WTC11 (cell line): ENCODE measurements at regions not wholly inside any gene's neighbourhood (a gene's known extent, or its start where the extent isn't known, plus 50 kb on each side); places are given as distances from the start of the nearest gene placed in this dataset.

Experiments used
- ATAC-seq: fragments of 200-7000 bp; cut with Tn5 transposase; 2 replicates; pipeline ENCODE4 v1.10.0; 2021; ENCODE audit warnings: mild to moderate bottlenecking, moderate library complexity
- CTCF ChIA-PET: fragments of 300-600 bp; sonication (Branson Sonifier 250); formaldehyde crosslinking; loops from one replicate; lab custom pipeline; 2021; ENCODE audit warnings: antibody characterized with exemption; lab: Charles Lee
- POLR2A ChIA-PET: fragments of 350-600 bp; sonication (Branson Sonifier 250); formaldehyde crosslinking; loops from one replicate; lab custom pipeline; 2021; ENCODE audit warnings: antibody characterized with exemption; lab: Charles Lee
- DNase-seq: peaks from one replicate; pipeline ENCODE4 v3.0.0; 2021; ENCODE audit warnings: low spot score
- H3K27ac Mint-ChIP-seq: 2 replicates; pipeline ENCODE4 v1.8.0; 2021; ENCODE audit warnings: mixed read lengths
- H3K27me3 Mint-ChIP-seq: 2 replicates; pipeline ENCODE4 v1.8.0; 2021; ENCODE audit warnings: low read depth, mild to moderate bottlenecking, moderate library complexity, mixed read lengths
- H3K36me3 Mint-ChIP-seq: 2 replicates; pipeline ENCODE4 v1.8.0; 2021; ENCODE audit warnings: mixed read lengths
- H3K4me1 Mint-ChIP-seq: 2 replicates; pipeline ENCODE4 v1.8.0; 2022; ENCODE audit warnings: mixed read lengths
- H3K4me3 Mint-ChIP-seq: 2 replicates; pipeline ENCODE4 v1.8.0; 2021; ENCODE audit warnings: mild to moderate bottlenecking, moderate library complexity, mixed read lengths
- H3K9me3 Mint-ChIP-seq: 2 replicates; pipeline ENCODE4 v1.8.0; 2021; ENCODE audit warnings: mixed read lengths
- IRF2 ChIP-seq: sonication (generic); formaldehyde crosslinking; IDR thresholded peaks from 2 replicates; pipeline ENCODE4 v1.8.0; 2022; ENCODE audit warnings: low read depth, missing genetic modification reagents, borderline replicate concordance
- NFATC4 ChIP-seq: fragments of 250-450 bp; sonication (Bioruptor Pico); IDR thresholded peaks from 2 replicates; pipeline ENCODE4 v1.9.0; 2021; ENCODE audit warnings: mild to moderate bottlenecking
- OVOL2 ChIP-seq: fragments of 250-450 bp; sonication (Bioruptor Pico); IDR thresholded peaks from 2 replicates; pipeline ENCODE4 v1.9.0; 2021; ENCODE audit warnings: mild to moderate bottlenecking, borderline replicate concordance
- RELA ChIP-seq: sonication (generic); formaldehyde crosslinking; IDR thresholded peaks from 2 replicates; pipeline ENCODE4 v1.8.1; 2022; ENCODE audit warnings: missing genetic modification reagents, mild to moderate bottlenecking, borderline replicate concordance
- SMAD3 ChIP-seq: sonication (generic); formaldehyde crosslinking; IDR thresholded peaks from 2 replicates; pipeline ENCODE4 v1.8.0; 2022; ENCODE audit warnings: missing genetic modification reagents, mild to moderate bottlenecking, borderline replicate concordance
- SMAD4 ChIP-seq: sonication (generic); formaldehyde crosslinking; IDR thresholded peaks from 2 replicates; pipeline ENCODE4 v1.8.0; 2022; ENCODE audit warnings: mild to moderate bottlenecking, missing genetic modification reagents
- TEAD4 ChIP-seq: sonication (generic); formaldehyde crosslinking; IDR thresholded peaks from 2 replicates; pipeline ENCODE4 v1.8.0; 2022; ENCODE audit warnings: mild to moderate bottlenecking, missing genetic modification reagents
- ZNF423 ChIP-seq: fragments of 250-450 bp; sonication (Bioruptor Pico); IDR thresholded peaks from 2 replicates; pipeline ENCODE4 v2.1.2; 2022; ENCODE audit warnings: mild to moderate bottlenecking, moderate library complexity
- TF ChIP-seq, protein P1 (sequence below): sonication (generic); formaldehyde crosslinking; IDR thresholded peaks from 2 replicates; pipeline ENCODE4 v1.8.0; 2022; ENCODE audit warnings: mild to moderate bottlenecking, missing genetic modification reagents
- TF ChIP-seq, protein P2 (sequence below): sonication (generic); formaldehyde crosslinking; IDR thresholded peaks from 2 replicates; pipeline ENCODE4 v1.8.0; 2022; ENCODE audit warnings: mild to moderate bottlenecking, missing genetic modification reagents
- TF ChIP-seq, protein P3 (sequence below): fragments of 250-450 bp; sonication (Bioruptor Pico); conservative IDR thresholded peaks from 2 replicates; pipeline ENCODE4 v1.9.0; 2021; ENCODE audit warnings: mild to moderate bottlenecking
- TF ChIP-seq, protein P4 (sequence below): sonication (generic); formaldehyde crosslinking; conservative IDR thresholded peaks from 2 replicates; pipeline ENCODE4 v1.8.1; 2022; ENCODE audit warnings: mild to moderate bottlenecking, missing genetic modification reagents
- TF ChIP-seq, protein P5 (sequence below): sonication (generic); formaldehyde crosslinking; IDR thresholded peaks from 2 replicates; pipeline ENCODE4 v1.8.1; 2023; ENCODE audit warnings: mild to moderate bottlenecking, moderate library complexity, missing genetic modification reagents
- TF ChIP-seq, protein P6 (sequence below): fragments of 200-600 bp; IDR thresholded peaks from 2 replicates; pipeline ENCODE4 v1.8.0; 2022; ENCODE audit warnings: antibody characterized with exemption
- TF ChIP-seq, protein P7 (sequence below): sonication (generic); formaldehyde crosslinking; IDR thresholded peaks from 2 replicates; pipeline ENCODE4 v1.8.1; 2023; ENCODE audit warnings: mild to moderate bottlenecking, missing genetic modification reagents, moderate library complexity
- TF ChIP-seq, protein P8 (sequence below): sonication (generic); formaldehyde crosslinking; IDR thresholded peaks from 2 replicates; pipeline ENCODE4 v1.8.1; 2023; ENCODE audit warnings: mild to moderate bottlenecking, missing genetic modification reagents

DNA sequence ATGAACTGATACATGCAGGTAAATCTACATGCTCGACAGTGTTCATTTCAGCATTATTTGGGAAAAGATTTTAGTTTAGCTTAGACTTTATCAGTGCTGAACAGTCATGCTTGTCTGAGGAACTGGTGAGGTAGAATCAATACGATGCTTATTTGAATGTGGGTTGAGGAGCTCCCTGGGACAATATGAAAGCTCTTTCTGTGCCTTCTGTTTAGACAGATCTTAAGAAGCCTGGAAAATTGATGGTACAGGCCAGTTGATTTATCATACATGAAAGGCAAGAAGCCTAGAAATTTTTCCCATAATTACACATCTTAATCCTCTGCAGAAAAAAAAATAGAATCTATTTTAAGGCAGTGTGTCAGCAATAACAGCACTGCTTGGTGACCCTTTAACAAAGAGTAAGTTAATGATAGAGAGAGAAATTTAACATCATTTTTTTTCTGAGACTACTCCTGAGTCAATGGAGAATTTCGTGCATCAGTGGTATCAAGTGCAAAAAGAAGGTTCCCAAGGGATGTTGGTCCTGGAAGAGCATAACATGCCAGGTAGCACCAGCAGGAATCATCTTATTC lies 252.2 kb upstream of the CDH20 start (continued):
- TF ChIP-seq, protein P1, sequence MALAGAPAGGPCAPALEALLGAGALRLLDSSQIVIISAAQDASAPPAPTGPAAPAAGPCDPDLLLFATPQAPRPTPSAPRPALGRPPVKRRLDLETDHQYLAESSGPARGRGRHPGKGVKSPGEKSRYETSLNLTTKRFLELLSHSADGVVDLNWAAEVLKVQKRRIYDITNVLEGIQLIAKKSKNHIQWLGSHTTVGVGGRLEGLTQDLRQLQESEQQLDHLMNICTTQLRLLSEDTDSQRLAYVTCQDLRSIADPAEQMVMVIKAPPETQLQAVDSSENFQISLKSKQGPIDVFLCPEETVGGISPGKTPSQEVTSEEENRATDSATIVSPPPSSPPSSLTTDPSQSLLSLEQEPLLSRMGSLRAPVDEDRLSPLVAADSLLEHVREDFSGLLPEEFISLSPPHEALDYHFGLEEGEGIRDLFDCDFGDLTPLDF (CRISPR knock-in tag): no peak
- TF ChIP-seq TEAD4 (CRISPR knock-in tag) (no peak), SMAD3 (CRISPR knock-in tag) (no peak)

DNA sequence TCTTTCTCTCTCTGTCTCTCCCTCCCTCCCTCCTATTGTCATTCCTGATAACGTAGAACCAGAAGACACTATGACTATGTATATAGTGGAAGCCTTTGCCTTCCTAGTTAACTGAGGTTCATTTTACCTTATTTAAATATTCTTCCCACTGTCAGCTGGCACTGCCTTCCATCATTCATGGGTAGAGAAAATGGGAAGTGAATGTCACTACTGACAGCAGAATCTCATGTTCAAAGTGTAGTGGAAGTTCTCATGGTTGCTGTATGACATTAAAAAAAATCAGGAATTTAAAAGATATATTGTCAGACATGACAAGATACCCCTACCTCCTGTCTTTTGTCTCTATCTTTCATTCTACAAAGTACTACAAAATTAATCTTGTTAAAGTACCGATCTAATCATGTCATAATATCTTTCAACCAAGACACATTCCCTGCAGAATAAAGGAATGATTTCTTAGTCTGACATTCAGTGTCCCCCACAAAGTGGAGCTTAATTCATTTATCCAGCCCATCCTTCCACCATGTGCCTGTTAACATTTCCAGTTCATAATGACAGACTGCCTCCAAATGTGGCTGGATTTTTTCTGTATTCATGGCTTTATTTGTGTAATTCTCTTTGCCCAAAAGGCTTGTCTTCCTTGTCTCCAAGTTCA lies 250.1 kb upstream of the CDH20 start:
- no peak for ATAC-seq
- H3K36me3 Mint-ChIP-seq: no peaks in the 10 kb centered on the region
- CTCF ChIA-PET: no interaction called here

DNA sequence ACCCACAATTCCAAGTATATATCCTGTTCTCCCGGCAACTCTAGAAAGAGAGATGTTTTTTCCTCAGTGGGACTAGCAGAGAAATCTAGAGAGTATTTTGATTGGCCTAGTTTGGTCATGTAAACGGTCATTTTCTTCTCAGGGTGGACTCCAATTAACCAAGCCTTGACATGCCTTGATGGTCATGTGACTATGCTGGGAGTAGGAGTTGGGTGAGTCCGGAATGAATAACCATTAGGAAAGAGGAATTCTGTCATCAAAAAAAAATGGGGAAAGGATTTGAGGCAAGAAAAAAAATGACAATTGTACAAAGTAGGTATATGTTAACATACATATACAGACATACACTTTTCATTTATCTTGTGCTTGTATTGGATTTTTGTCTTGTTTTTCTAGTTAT lies 248.2 kb upstream of the CDH20 start:
- DNase-seq (no peak), ATAC-seq (no peak)
- no peak overlapping the region for H3K4me3 Mint-ChIP-seq
- no peaks in the 10 kb centered on the region for H3K27me3 Mint-ChIP-seq
- no peaks in the 10 kb centered on the region for H3K36me3 Mint-ChIP-seq
- no peaks in the 10 kb centered on the region for H3K9me3 Mint-ChIP-seq
- CTCF ChIA-PET: no interaction called here
- H3K4me1 Mint-ChIP-seq: no peaks in the 10 kb centered on the region
- TF ChIP-seq ZNF423 (CRISPR knock-in tag): no peak
- TF ChIP-seq, protein P2, sequence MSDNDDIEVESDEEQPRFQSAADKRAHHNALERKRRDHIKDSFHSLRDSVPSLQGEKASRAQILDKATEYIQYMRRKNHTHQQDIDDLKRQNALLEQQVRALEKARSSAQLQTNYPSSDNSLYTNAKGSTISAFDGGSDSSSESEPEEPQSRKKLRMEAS (CRISPR knock-in tag): no peak
- TF ChIP-seq, protein P3, sequence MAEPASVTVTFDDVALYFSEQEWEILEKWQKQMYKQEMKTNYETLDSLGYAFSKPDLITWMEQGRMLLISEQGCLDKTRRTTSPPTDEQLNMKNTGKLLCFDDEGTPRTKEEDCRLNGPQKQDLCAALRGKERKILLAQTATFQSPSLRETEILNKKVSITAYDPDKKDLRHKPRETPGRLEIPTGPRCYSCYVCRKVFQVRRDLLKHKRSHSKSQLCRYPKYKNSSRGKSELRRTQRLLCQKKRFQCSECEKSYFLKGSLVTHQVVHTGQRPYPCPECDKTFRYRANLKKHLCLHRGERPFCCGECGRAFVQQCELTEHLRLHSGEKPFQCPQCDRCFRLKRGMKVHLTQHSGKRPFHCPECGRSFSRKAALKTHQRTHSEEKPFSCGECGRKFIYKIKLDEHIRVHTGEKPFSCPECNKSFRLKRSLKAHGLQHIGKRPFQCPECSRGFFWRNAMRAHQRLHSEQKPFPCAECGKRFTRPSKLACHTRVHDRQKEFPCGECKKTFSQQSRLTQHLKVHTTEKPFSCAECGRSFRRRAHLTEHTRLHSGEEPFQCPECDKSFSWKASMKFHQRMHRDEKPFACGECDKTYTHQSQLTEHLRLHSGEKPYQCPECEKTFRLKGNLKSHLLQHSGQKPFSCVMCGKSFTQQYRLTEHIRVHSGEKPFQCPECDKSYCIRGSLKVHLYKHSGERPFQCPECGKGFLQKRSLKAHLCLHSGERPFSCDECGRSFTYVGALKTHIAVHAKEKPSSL: no peak
- no peak for TF ChIP-seq IRF2 (CRISPR knock-in tag)
- TF ChIP-seq, all 79 proteins: peak for 0
- POLR2A ChIA-PET: no interaction called here
- no peak overlapping the region for H3K27ac Mint-ChIP-seq

More for the DNA sequence above, 250.1 kb upstream of the CDH20 start:
- POLR2A ChIA-PET: no interaction called here
- Mint-ChIP-seq H3K27me3 (no peaks in the 10 kb centered on the region), H3K9me3 (no peaks in the 10 kb centered on the region), H3K27ac (no peak overlapping the region)
- no peak for DNase-seq
- TF ChIP-seq RELA (CRISPR knock-in tag) (no peak), SMAD4 (CRISPR knock-in tag) (no peak), OVOL2 (no peak), NFATC4 (CRISPR knock-in tag) (no peak)
- TF ChIP-seq, protein P4, sequence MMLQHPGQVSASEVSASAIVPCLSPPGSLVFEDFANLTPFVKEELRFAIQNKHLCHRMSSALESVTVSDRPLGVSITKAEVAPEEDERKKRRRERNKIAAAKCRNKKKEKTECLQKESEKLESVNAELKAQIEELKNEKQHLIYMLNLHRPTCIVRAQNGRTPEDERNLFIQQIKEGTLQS (CRISPR knock-in tag): no peak
- TF ChIP-seq, protein P5, sequence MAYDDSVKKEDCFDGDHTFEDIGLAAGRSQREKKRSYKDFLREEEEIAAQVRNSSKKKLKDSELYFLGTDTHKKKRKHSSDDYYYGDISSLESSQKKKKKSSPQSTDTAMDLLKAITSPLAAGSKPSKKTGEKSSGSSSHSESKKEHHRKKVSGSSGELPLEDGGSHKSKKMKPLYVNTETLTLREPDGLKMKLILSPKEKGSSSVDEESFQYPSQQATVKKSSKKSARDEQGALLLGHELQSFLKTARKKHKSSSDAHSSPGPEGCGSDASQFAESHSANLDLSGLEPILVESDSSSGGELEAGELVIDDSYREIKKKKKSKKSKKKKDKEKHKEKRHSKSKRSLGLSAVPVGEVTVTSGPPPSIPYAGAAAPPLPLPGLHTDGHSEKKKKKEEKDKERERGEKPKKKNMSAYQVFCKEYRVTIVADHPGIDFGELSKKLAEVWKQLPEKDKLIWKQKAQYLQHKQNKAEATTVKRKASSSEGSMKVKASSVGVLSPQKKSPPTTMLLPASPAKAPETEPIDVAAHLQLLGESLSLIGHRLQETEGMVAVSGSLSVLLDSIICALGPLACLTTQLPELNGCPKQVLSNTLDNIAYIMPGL (CRISPR knock-in tag): no peak
- TF ChIP-seq, protein P6, sequence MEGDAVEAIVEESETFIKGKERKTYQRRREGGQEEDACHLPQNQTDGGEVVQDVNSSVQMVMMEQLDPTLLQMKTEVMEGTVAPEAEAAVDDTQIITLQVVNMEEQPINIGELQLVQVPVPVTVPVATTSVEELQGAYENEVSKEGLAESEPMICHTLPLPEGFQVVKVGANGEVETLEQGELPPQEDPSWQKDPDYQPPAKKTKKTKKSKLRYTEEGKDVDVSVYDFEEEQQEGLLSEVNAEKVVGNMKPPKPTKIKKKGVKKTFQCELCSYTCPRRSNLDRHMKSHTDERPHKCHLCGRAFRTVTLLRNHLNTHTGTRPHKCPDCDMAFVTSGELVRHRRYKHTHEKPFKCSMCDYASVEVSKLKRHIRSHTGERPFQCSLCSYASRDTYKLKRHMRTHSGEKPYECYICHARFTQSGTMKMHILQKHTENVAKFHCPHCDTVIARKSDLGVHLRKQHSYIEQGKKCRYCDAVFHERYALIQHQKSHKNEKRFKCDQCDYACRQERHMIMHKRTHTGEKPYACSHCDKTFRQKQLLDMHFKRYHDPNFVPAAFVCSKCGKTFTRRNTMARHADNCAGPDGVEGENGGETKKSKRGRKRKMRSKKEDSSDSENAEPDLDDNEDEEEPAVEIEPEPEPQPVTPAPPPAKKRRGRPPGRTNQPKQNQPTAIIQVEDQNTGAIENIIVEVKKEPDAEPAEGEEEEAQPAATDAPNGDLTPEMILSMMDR: no peak
- TF ChIP-seq, protein P7, sequence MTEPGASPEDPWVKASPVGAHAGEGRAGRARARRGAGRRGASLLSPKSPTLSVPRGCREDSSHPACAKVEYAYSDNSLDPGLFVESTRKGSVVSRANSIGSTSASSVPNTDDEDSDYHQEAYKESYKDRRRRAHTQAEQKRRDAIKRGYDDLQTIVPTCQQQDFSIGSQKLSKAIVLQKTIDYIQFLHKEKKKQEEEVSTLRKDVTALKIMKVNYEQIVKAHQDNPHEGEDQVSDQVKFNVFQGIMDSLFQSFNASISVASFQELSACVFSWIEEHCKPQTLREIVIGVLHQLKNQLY (CRISPR knock-in tag): no peak
- TF ChIP-seq, protein P8, sequence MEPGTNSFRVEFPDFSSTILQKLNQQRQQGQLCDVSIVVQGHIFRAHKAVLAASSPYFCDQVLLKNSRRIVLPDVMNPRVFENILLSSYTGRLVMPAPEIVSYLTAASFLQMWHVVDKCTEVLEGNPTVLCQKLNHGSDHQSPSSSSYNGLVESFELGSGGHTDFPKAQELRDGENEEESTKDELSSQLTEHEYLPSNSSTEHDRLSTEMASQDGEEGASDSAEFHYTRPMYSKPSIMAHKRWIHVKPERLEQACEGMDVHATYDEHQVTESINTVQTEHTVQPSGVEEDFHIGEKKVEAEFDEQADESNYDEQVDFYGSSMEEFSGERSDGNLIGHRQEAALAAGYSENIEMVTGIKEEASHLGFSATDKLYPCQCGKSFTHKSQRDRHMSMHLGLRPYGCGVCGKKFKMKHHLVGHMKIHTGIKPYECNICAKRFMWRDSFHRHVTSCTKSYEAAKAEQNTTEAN: no peak
- TF ChIP-seq, all 79 proteins: peak for 0
- Mint-ChIP-seq H3K4me1 (no peaks in the 10 kb centered on the region), H3K4me3 (no peak overlapping the region)
